ENCODE measurements at regions not wholly inside any gene's neighbourhood (a gene's known extent, or its start where the extent isn't known, plus 50 kb on each side); places are given as distances from the start of the nearest gene placed in this dataset.

DNA sequence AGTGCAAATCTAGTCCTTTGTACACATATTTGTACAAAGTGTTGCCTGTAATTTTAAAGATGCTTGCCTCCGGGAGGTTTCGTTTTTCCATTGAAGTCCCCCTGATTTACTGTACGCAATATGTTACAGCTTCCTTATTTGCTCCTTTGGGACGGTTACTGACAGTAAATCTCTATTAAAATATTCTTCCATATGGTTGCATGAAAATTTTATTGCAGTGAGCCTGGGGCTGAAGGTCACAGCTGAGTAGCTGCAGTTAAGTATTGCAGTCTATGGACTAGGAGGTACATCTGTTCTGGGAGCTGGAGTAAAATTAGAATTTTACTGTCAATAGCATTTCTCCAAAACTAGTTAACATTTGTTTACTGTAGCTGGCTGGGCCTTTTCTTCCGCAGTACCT is 119.2 kb downstream of the ETAA1 start:
- DNase-seq (ENCODE audit: low read depth in 2 of 3, low spot score in 2 of 3): no peak

DNA sequence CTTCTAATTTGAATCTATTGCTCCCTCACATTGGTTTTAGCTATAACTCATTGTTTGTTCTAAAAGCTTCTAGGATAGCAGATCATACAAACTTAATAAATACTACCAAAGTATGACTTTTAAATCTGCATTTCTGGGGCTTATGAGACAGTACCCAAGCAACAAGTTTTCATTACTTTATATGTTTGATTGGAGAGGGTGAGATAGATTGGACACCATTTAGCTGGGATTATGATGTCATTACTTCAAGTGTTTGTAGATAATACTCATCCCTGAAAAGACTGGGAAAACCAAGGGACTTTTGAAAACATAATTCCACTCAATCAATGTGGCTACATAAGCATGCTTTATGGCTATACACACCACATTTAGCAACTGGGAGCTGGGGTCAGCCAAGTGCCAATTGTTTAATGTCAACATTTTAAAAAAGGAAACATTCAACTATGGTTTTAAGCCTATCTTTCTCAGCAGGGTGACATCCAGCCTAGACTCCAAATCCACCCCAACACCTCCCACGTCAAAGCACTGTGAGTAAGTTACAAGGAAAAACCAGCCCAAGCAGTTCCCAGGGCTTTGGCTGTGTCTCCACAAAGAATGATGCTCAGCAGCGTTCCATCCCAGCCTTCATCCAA is 119.9 kb downstream of the ETAA1 start:
- DNase-seq (ENCODE audit: low read depth in 2 of 3, low spot score in 2 of 3): no peak

DNA sequence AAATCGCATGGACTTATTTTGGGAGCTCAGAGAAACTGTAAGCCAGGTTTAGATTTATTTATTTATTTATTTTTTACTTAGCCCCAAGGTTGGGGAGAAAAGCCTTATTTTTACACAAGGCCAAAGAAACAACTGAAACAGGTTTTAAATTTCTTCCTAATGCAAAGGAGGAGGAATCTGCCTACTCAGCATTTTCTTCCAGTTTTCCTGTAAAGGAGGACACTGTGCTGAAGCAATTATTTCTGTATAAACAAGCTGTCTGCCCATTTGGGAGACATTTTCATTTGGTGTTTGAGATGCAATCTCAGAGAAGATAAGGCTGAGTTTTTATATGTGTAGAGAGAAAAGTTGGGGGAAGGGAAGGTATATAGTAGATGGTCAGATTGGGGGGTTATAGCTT is 125.0 kb downstream of the ETAA1 start:
- DNase-seq (ENCODE audit: low read depth in 2 of 3, low spot score in 2 of 3): no peak

DNA sequence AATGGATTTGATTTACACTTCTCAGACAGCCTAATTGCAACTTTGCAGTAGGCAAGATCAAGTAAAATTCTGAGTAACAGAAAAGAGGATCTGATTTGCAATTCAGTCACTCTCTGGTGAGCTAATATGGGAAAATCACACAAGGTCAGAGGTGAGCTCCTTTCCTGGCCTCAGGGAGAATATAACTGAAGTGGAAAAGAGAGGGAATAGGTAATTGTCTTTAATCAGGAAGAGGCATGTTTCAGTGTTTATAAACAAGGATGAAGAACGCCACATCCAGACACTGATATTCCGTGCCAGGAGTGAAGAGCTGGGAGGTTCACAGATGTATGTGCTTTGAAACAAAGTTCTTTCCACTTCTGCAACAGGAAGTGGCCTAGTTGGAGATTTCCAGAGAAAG is 127.1 kb downstream of the ETAA1 start:
- no peak for DNase-seq (ENCODE audit: low read depth in 2 of 3, low spot score in 2 of 3)

DNA sequence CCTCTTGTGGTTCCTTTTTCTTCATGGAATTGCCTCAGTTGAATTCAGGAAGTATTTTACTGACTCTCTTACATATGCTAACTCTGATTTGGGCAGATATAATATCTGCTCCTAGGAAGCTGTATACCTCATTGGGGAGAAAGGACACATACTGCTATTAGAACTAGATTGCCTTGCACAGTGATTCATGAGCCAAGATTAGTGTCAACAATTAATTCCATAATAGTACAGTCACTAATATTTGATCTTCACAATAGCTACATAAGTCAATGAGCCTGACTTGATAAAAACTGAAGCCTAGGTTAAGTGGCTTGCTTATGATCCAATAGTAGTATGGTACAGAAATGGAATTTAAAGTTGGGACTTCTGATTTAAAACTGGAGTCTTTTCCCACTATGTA is 127.6 kb downstream of the ETAA1 start:
- no peak for DNase-seq (ENCODE audit: low read depth in 2 of 3, low spot score in 2 of 3)

DNA sequence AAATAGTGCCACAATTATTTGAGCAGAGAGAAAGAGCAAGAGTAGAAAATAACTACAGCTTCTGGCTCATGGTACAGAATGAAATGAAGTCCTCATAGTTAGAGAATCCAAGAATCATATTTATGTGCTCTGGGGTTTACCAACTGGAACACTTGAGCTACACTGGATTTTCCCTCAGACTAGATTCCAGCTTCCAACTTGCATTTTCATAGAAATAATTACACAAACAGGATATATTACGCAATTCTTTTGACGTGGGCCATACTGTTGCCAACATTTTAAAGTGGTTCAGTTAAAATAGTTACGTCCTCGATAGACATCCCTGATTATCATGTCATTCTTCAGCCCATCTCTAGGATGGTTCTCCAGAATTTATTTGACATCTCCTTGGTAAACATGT is 129.2 kb downstream of the ETAA1 start:
- no peak for DNase-seq (ENCODE audit: low read depth in 2 of 3, low spot score in 2 of 3)

DNA sequence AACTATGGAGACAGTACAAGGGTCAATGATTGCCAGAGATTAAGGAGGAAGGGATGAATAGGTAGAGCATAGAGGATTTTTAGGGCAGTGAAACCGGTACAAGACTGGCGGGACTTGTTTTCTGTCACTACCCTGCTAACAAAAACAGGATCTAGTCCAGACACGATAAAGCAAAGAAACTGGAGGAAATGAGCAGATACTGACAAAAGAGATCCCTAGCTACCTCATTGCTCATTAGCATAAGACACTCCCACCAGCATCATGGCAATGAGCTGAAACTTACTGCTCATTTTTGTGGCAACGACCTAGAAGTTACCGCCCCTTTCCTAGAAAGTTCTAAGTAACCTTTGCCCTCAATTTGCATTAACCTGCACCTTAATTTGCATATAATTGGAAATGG is 131.2 kb downstream of the ETAA1 start:
- no peak for DNase-seq (ENCODE audit: low read depth in 2 of 3, low spot score in 2 of 3)

DNA sequence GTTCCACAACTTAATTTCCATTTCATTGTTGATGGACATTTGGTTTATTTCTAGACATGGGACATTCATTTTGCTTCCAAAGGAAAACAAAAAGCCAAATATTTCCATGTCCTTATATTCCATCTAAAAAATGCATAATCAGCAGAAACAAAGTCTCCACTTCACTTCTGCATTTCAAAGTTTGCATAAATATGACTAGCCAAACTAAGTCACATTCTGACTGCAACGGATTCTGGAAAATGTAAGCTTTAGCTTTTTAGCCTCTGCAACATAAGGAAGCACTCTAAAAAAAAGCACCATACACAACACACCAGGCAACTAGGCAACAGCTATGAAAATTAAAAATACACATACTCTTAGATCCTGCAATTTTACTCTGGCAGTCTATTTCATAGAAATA is 135.3 kb downstream of the ETAA1 start:
- no peak for DNase-seq (ENCODE audit: low read depth in 2 of 3, low spot score in 2 of 3)

DNA sequence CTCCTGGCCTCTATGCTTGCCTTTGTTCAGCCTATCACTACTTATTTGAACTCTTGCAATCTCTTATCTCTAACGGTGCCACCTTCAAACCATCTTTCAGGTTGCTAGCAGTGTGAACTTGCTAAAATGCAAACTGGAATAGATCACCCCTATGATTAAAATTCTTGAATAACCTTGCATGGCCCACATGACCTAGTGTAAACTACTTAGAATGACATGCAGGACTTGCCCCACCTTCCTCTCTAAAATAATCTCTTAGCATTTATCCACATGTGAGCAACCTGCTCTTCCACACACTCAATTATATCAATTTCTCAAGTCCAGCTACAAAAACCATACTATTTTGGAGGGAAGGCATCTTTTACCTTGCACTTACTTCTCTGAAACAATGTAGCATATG is 137.6 kb downstream of the ETAA1 start:
- no peak for DNase-seq (ENCODE audit: low read depth in 2 of 3, low spot score in 2 of 3)

DNA sequence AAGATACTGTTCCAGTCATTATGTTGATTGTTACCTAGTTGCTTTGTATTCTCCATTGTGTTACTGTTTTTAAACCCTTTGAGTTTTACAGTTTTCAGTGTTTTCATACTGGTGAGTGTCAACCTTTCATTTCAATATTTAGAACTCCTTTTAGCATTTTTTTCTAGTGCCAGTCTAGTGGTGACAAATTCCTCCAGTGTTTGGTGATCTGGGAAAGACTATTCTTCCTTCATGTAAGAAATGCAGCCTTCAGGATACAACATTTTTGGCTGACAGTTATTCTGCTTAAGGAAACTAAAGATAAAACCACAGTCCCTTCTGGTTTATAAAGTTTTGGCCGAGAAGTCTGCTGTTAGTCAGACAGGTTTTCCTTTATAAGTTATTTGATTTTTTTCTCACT is 143.8 kb downstream of the ETAA1 start:
- DNase-seq (ENCODE audit: low read depth in 2 of 3, low spot score in 2 of 3): no peak

DNA sequence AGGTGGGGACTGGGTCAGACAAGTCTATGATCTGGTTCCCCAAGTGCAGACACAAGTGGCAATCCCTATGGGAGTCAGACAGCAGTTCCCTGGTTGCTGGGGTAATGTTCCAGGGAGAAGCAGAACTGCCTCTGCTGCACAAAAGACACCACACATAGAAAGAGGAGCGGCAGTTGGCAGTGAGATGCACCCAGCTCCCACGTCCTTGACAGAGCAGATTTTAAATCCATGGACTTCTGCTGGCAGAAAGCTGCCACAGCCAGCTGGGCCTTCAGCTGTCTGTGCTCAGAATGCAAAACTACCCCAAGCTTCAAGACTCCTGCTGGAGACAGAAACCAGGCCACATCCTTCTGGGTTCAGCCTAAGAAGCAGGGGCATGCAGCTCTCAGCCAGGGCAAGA is 147.2 kb downstream of the ETAA1 start:
- no peak for DNase-seq (ENCODE audit: low read depth in 2 of 3, low spot score in 2 of 3)

DNA sequence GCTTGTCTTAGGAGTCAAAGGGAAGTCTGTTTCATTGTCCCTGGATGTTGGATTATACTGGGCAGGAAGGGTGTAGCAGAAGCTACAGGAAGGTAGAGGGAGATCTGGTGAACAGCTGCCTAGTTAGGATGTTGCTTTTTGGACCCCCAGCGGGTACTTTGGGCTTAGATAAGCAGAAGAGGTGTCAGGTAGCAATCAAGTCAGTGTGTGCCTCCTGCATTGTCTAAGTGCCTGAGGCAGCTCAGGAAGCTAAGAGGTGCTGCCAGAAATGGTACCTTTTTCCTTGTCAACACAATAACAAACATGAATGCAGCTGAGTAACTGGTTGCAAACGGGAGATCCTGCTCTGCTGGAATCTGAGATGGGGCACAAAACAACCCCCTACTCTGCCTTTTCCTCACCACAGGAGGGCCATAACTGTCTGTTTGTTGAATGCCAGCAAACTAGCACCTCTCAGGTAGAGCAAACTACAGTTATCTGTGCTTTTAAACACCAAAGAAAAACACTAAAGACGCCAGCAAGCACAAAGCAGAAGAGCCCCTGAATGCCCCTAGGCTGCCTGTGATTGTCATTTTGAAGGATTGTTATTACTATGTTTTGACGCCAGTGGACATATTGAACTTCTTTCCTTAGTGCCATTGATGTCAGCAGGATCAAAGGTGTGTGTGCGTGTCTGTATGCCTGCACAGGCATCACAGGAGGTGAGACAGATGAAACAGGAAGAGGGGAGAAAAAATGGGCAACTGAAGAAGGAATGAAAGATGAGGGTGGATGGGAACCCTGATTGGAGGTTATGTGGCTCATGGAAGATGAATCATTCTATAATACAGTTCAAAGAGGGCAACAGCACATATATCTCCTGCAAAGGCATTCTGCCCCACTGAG is 151.4 kb downstream of the ETAA1 start:
- no peak for DNase-seq (ENCODE audit: low read depth in 2 of 3, low spot score in 2 of 3)

DNA sequence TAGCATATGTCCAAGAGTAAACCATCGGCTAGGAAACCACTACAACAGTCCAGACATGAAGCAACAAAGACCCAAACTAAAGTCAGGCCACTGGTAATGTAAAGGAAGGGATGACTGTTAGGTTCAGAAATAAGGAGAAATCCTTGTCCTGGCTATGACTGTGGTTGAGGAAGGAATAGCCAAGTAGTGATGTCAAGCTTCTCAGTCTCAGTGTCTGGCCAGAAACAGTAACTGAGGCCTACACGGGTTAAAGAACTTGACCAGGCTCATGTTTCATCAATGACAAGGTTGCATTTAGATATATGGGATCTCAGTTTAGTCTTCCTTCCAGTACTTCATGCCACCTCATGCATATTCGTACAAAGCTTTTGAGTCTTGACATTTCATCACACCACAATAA is 162.0 kb downstream of the ETAA1 start:
- no peak for DNase-seq (ENCODE audit: low read depth in 2 of 3, low spot score in 2 of 3)

DNA sequence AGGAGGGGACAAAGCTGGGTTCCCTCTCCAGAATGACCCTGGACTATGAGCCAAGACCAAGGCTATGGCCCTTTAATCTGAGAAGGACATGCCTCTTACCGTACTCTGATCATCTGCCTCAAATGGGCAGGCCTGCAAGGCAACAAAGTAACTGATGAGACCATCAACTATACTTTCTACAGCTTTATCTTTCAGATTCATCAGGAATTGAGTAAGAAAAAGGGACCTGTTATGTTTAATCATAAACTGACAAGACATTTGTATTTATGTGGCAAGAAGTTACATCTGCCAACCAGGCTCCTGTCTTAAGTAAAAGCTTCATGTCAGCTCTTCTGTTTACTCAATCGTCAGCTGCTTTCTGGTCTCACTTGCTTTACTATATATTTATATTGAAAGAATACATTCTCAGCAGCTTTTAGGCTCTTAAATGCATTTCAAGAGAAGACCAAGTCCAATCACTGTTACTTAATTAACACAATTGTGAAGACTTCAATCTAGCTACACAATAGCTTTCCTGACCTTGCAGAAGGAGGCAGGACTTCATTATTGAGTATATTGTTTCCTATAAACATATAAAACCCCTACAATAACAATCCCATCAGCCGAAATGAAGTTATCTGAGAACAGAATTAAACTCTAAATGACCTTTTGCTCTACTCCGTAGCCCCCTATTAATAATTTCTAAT is 163.8 kb downstream of the ETAA1 start:
- DNase-seq (ENCODE audit: low read depth in 2 of 3, low spot score in 2 of 3): no peak

DNA sequence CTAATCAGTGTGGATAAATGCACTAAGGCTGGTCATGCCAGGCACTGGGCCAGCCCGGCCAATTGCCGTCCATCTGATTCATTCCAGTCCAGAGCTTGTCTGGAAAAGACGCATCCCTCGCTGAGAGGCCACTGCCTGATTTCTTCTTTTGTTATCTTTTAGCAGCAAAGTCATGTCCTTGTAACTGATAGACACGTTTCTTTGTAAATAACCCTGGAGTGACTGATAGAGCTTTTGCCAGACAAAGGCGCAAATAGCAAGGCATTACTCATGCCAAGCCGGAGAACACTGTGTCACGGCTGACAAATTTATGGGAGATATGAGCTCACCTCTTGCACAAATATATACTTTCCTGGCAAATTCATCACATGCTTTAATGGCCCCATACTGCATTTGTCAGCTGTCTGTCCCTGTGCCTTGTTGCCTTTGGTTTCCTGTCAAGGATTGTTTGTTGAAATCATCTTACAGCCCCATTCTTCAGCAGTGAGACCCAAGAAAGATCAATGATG is 164.4 kb downstream of the ETAA1 start:
- no peak for DNase-seq (ENCODE audit: low read depth in 2 of 3, low spot score in 2 of 3)

DNA sequence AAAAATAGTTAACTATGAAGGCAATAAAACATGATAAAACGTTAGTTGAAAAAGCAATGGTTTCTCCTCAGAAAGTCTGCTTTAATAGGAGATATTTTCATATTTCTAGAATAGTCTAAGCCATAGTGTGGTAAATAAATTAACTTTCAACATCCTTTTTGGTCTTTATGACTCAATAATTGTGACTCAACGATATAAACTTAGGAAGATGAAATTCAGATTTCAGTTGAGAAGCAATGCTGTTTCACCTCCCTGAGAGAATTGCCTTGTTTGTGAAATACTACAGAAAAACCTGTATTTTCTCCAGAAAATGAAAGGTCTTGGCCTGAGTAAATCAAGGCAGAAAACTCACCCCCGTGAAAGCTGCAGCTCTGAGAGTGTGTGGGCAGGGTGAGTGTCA is 166.9 kb downstream of the ETAA1 start:
- no peak for DNase-seq (ENCODE audit: low read depth in 2 of 3, low spot score in 2 of 3)

DNA sequence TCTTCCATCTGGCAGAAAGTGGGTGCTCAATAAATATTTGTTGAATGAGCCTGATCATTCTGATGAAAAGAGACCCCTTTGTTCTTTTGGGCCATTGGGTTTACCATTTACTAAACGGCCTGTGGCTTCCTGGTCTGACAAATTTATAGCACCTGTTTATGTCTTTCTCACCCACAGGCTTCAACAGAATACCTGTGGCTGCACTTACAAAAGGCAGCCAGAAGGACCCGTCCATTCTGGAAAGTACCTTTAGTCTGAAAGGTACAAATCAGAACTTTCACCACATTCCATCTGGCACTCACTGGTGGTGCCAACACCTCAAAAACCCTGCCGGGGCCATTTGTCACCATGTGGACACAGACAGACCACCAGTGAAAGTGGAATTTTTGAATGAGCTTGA is 167.5 kb downstream of the ETAA1 start:
- DNase-seq (ENCODE audit: low read depth in 2 of 3, low spot score in 2 of 3): no peak

DNA sequence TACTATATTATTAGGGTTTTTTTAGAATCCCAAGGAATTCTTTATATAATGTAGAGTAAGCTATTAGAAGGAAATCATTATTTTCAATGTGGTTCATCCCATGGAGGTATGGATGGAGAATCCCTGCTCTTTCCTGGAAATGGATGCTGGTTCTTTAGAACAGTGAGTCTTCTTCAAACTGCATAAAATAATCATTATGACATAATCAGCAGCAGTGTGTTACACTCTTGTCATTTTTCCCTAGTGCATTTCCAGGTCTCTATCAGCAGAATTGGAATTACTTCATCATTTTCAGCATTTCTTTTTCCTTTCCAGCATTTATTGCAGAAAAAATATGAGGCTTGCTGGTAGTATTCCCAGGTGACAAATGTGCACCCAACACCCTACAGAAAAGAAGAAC is 168.1 kb downstream of the ETAA1 start:
- no peak for DNase-seq (ENCODE audit: low read depth in 2 of 3, low spot score in 2 of 3)

DNA sequence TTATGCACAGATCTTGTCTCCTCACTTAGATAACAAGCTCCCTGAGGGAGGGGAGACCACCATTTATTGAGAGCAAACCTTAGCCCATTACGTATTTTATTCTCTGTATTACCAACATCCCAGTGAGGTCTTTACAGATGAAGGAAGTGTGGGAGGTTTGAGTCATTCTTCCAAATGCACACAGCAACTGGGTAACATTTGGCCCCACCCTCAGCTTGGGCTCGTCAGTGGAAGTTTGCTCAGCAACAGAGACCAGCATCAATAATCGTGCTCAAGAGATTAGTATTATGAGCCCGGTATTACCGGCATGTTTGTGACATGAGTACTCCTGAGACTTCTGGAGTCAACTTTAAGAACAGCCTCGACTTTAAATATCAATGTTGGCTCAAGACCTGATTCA is 168.6 kb downstream of the ETAA1 start:
- DNase-seq (ENCODE audit: low read depth in 2 of 3, low spot score in 2 of 3): no peak

DNA sequence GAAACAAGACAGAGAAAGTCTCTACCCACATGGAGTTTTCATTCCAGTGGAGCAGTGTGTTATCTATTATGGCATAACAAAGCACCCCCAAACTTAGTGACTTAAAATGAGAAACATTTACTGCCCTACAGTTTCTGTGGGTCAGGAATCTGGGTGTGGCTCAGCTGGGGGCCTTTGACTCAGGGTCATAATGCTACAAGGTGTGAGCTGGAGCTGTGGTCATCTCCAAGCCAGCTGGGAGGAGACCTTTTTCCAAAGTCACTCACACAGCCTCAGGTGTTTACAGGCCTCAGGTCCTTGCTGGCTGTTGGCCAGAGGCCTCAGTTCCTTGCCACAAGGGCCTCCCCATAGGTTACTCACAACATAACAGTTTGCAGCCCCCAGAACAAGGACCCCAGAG is 169.2 kb downstream of the ETAA1 start:
- no peak for DNase-seq (ENCODE audit: low read depth in 2 of 3, low spot score in 2 of 3)

DNA sequence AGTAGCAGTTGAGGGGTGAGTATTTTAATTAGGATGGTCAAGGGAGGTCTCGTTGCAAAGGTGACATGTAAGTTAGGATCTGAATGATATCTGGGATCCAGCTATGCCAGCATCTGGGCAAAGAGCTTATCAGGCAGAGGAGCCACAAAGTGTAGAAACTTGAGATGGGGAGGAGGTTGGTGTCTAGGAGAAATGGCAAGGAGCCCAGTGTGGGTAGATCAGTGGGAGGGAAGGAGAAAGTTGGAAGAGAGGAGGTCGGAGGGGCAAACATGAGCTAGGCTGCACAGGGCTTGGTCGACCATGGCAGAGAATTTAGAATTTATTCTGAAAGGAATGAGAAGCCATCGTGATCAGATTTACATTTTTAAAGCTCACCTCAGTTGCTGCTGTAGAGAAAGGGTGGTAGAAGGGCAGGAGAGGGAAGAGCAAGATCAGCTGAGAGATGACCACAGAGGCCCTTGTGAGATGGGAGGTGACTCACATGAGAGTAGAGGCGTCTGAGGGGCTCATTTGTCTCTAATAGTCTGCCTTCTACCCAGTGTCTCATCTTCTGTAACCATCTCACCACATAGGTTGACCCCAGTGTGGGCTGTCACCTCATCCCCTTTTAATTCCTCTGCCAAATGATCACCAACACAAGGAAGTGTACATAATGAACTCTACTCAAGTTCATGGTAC is 170.0 kb downstream of the ETAA1 start:
- DNase-seq (ENCODE audit: low read depth in 2 of 3, low spot score in 2 of 3): no peak

All from hematopoietic multipotent progenitor cell (in vitro differentiated cells).